T follicular helper cell (primary cell): ENCODE measurements at regions not wholly inside any gene's neighbourhood (a gene's known extent, or its start where the extent isn't known, plus 50 kb on each side); places are given as distances from the start of the nearest gene placed in this dataset.
"Not testable (repeated sequence)": the region's sequence is repeated elsewhere in the genome, so short reads cannot be mapped to it uniquely, and the experiment has no call there.

Experiments
- DNase-seq: peaks from one replicate; pipeline ENCODE4 v3.0.0-alpha.2; 2020; ENCODE audit warnings: low read depth

DNA sequence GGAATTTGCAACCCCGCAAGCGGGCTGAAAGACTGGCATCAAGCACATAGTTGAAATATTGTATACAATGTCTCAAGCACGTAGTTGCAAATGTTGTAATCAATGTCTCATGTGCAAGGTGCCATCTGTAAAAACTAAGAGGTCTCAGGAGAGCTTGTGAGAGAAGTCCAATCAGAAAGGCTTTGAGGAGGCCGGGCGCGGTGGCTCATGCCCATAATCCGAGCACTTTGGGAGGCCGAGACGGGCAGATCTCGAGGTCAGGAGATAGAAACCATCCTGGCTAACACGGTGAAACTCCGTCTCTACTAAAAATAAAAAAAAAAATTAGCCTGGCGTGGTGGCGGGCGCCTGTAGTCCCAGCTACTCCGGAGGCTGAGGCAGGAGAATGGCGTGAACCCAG is 1414.7 kb downstream of the BRD1 start:
- not testable (repeated sequence) for DNase-seq

DNA sequence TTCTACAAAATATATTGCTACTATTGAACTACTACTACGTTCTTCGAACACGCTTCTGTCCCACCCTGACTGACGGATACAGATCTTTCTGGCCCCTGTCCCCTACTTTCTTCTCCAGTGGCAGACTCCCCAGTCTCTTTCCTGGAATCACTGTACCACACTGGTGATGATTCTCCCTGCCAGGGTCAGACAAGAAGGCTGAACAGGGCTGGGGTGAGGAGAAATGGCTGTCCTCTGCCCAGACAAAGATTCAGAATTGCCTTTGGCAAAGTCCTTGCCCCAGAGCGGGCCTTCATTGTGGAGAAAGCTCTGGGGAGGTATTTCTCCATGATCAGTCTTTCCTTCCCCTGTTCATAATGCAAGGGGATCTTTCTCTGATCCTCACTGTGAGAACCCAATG is 1417.1 kb downstream of the BRD1 start:
- DNase-seq: no peak

DNA sequence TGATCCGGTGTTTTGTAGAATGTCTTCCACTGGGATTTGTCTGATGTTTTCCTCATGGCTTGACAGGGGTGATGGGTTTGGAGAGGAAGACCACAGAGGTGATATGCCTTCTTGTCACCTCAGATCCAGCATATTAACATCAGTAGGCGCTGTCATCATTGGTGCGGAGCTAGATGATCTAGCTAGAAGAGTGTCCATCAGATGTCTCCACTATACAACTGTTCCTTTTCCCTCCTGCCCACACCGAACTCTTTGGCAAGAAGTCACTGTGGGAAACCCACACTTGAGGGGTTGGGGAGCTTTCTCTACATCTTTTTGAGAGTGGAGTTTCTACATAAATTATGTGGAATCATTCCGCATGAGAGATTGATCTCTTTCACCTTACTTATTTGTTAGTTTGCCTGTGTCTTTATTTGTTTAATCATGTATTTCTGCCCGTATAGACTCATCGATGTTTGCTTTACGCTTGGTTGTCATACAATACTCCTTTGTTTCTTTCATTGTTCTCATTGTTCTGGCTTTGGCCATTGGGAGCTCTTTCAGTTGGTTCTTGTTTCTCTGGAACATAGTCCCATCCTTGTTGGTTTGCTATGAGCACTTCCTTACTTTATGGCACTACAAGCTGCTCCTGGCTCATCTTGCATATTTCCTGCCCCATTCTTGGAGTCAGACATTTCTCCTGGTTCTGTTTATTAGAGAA is 1420.3 kb downstream of the BRD1 start:
- no peak for DNase-seq

DNA sequence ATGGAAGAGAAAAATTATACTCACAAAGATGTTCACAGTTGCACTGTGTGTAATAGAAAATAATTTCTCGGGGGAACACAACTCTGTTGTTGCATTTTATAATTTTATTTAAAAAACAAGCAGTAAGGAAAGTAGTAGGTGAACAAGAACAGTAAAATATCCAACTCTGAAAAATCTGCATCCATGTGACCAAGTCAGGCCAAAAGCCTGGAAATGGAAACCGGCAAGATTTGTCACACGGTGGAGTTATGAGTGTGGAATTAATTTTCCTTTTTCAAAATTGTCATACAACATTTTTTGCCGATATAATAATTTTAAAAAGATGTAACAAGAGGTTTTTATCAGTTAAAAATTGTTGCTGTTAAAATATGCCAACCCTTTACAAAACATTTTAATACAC is 1421.5 kb downstream of the BRD1 start:
- DNase-seq: no peak

DNA sequence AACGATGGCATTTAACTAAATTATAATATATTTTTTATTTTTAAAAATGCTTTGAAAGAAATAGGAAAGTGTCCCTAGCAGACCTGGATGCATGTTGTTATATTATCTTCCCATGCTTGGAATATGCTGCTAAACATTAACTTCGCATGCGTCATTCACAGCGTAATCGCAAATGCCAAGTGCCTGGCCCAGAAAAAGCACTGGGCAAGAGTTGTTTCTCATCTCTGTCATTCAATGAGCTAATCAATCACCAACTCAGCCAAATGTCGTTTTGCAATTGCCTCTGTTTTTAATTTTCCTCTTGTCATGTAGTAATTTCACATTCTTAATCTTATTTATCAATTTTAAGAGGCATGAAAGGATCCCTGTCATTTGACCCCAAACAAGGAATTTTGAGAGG is 1421.9 kb downstream of the BRD1 start:
- DNase-seq: no peak

DNA sequence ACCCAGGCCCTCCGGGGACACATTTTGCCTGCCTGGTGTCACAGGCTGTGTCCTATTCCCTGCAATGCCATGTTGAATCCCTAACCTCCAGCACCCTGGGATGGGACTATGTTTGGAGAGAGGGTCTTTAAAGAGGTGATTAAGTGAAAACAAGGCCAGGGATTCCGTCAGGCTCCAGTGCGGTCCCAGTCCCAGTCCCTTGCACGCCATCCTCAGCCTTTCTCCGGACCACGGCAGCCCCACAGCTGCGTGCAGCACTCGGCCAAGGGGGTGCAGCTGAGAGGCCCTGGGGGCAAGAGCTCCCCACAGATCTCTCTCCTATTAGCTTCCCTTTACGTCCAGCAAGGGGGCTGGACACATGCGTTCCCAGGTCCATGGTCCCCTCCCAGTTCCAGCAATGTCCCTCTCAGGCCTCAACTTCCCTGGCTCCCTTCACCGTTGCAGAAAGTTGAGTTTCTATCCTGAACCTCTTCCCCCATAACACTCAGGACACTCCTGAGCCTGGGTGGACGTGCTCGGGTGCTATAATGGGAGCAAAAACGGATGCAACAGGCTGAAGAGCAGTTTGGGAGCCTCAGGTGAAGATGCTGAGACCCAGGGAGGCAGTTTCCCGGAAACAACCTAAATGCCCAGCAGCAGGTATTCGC is 1422.7 kb downstream of the BRD1 start:
- no peak for DNase-seq

DNA sequence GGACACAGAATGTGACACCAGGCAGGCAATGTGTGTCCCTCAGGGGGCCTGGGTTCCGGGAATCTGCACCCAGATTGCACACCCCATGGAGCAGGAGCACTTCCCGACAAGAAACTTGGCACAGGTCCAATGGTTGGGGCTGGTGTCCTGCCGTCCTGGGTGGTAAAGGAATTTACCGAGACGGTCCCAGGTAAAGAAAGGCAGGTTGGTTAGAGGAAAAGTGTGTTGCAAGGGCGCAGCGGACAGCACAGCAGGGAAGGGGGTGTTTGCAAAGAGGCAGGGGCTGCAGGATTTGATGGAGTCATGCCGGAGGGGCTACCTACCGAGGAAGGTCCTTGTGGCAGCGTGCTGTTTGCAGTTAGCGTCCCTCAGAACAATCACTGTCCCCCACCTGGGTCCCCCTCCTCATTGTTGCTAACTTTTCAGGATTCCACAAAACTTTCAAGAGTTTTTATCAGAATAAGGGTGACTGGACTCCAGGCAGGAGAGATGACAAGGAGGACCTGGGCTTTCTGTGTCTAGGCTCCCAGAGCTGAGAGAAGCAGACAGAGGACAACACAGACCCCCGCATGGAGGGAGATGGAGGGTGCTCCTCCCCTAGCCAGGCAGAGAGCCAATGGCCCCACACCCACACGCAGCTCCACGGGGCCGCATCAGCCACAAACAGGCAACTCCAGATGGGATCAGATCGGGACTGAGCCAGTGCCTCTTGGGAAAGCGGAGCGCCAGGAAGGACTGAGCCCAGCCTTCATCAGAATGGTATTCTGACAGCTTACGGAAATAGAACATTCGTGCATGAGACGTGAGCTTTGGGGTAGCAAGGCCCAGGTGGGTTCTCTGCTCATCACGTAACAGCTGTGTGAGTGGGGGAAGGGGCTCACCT is 1423.9 kb downstream of the BRD1 start:
- DNase-seq: no peak

DNA sequence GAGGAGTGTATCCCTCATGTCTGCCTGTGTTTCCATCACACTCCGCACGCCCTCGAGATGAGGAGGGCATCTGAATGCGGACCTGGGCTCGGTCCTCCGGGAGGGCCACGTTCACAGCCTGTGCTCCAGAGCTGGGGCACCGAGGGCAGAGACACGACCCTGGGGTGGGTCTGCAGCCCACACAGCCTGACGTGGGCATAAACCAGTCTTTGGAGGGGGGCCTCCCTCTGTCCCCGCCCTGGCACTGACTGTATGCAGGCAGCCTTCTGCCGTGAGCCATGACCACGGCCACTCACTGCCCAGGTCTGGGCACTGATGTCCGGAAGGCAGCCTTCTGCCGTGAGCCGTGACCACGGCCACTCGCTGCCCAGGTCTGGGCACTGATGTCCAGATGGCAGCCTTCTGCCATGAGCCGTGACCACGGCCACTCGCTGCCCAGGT is 1425.1 kb downstream of the BRD1 start:
- DNase-seq: no peak

DNA sequence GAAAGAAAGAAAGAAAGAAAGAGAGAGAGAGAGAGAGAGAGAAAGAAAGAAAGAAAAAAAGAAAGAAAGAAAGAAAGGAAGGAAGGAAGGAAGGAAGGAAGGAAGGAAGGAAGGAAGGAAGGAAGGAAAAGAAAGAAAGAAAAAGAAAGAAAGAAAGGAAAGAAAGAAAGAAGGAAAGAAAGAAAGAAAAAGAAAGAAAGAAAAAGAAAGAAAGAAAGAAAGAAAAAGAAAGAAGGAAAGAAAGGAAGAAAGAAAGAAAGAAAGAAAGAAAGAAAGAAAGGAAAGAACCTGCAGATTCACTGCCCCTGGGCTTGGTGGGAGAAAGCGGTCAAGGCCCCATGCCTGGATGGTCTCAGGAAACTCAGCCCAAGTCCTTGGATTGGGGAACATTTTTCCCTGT is 1426.2 kb downstream of the BRD1 start:
- DNase-seq: not testable (repeated sequence)

DNA sequence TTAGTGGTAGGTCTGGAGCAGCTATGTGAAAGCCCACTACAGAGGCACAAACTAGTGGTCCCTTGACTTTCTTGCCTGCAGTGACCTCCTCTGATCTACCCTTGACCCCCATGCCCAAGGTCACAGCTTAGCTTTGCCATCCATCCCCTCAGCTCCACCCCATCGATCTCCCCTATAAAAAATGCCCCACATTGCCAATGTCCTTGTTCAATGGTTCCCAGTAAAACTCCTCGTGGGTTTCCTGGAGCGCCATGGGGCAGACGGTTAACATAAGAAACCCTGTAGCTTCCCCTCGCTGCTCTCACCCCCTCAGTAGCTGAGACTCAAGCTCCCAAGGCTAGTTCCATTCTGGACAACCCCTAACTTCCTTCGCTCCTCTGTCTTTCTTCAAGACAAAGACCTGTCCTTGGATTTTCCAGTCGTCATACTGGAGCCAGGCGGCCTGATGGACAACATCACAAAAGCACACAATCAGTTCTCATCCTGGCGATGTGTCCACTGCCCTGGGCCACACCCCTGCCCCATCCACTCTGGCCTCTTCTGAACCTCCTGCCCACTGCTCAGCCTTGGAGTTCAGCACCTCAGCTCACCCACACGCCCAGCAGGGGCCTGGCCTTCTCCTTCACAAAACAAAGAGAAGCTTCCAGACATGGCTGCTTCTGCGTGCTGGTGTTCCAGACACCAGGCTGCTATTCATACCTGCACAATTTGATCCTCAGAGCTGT is 1429.3 kb downstream of the BRD1 start:
- DNase-seq: no peak

DNA sequence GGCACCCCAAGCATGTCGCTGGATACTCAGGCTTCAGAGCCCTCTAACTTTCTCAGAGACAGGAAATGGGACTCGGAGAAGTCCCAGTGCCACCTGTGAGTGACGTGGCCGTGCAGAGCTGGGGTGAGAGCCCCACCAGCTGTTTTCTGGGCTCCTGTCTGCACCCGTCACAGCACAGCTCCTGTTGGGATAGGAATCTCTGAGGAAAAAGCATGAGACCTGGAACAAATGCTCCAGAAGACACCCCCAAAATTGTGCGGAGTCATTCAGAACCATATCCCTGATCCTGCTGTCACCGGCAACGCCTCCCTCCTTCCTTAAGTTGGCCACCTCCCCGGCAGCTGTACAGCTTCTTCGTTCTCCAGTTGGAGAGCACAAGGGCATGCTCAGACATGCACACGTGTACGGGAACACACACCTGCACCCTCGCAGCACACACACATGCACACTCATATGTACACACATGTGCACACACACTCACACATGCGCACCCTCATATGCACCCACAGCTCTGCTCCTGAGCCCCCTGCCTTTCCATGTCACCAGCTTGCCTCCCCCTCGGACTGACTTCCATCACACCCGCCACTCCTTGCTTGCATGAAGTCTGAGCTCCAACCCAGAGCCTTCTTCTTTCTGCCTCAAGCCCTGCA is 1430.0 kb downstream of the BRD1 start:
- DNase-seq: no peak

DNA sequence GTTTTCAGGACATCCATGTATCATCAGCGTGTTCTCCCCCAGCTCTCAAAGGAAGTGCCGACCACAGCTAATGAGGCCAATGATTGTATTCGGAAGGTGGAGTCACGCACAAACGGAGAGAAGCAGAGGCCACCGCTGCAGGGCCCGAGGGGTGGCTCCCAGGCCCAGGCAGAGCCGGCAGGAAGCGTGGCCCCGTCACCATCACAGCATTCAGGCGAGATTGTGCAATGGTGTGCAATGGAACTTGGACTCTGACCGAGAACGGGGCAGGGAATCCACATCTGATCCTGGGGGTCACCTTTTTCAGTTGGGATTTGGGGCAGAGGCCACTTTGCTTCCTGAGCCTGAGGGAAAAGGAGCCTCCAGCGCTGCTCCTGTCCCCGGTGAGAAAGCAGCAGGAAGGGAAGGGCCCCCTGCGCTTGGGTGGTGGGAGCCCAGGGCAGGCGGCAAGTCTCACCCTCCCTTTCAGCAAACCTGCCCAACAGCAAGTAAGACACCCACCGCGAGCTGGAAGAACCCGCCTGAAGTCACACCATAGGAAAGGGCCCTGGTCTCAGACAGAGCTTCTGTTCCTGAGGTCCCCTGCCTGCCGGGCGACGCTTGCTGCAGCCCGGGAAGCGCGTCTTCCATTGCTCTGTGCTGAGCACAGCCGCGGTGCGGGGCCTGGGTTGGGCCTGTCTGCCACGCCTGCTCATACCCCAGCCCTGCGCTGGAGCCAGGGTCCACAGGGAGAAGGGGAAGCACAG is 1430.7 kb downstream of the BRD1 start:
- no peak for DNase-seq

DNA sequence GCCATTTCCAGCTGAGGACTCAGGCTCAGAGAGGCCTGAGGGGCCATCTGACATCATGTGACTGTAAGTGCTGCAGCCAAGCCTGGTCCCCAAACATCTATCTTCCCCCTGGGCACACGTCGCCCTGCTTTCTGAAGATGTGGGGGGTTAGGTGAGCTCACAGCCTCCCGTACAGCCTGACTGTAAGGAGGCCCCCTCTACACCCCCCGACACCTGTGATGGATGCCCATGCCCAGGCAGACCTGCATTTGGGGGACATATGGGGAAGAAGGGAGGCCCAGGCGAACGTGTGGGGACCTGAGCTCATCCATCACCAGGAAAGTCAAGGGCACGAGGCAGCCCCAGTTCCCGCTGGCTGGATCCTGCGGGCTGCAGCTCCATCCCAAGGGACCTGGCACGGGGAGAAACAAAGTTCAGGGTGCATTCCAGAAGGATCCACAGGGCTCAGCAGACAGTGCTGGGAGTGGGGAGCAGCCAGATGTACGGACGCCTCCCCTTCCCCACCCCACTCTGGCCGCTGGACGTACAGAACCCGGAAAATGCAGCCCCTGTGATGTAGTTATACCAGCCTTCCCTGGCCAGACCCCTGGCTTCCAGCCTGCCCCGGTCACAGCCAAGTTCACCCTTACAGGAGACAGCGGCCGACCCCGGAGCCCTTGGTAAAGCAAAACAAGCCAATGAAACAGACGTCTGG is 1431.4 kb downstream of the BRD1 start:
- no peak for DNase-seq

DNA sequence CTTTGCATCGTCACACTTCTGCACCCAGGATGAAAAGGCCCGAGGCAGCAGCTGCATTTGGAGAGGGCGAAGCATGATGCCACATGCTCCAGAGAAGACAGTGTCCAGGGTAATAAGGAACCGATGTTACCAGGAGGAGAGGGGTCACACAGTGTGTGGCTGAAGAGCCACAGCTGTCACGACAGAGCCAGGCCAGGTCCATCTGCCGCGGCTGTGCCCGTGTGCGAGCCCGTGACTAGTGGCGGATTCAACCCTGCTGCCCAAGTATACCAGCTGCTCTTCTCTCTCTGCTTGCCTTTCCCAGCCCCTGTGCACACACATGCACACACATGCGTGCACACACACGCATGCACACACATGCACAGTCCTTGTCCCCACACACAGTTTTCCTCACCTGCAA is 1432.5 kb downstream of the BRD1 start:
- no peak for DNase-seq

DNA sequence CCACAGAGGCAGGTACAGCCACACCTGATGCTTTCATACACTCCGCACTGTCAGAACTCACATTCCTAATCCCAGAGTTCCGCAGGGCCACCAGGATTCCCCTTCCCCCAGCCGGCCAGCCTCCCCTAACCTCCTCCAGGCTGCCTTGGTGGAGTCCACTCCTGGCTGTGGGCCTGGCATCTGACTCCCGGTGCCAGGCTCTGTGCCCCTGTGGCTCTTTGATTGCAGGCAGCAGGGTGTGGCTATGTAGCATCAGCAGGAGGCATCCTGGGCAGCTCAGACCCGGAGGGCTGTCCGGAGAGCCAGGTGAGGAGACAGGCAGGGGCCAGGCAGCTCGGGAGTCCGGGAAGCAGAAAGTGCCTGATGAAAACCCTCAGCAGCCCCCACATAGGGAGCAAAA is 1432.9 kb downstream of the BRD1 start:
- DNase-seq: no peak

DNA sequence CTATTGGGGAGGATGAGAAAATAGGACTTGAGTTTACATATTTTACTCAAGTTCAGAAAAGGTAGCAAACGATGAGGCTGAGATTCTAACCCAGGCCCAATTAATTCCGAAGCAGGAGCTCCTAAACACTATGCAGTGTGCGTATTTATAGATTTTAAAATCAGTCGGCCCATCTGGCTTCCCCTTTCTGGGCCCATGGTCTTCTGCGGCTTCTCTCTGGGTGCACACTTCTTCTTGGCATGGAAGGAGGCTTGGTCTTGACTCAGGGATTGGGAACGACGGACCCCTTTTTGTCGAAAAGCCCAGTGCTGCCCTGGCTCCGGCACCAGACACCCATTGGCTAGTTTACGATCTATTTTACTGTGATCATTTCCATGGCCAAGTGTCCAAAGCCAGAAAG is 1433.8 kb downstream of the BRD1 start:
- DNase-seq: no peak

DNA sequence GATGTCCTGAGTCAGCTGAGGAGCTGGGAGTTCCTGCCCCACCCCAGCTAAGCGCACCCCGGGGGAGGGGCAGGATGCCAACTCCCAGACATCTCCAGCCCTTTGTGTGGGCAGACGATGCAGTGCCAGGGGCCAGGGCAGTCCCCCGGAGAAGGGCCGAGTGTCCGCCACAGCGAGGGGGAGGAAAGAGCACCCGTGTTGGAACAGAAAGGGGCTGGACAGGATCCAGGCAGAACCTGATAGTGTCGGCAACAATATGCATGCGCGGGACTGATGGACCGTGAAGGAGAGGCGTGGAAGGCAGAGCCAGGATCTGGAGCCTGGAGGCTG is 1434.7 kb downstream of the BRD1 start:
- no peak for DNase-seq

DNA sequence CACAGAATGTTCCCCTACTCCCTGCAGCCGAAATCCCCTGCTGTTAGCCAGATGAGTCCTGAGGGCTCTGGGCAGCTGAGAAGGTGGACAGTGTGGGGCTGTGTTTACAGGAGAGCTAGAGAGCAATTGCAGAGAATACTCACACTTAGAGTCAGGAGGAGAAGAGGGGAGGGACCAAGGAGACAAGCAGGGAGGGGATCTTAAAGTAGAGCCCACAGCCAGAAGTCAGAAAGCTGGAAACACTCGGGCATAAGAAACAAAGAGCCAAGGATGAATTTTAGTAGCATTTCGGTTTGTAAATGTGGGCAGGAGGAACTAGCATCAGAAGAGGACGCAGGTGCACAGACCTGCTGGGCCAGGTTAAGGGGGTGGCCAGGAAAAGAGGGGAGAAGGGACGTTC is 1435.9 kb downstream of the BRD1 start:
- no peak for DNase-seq

DNA sequence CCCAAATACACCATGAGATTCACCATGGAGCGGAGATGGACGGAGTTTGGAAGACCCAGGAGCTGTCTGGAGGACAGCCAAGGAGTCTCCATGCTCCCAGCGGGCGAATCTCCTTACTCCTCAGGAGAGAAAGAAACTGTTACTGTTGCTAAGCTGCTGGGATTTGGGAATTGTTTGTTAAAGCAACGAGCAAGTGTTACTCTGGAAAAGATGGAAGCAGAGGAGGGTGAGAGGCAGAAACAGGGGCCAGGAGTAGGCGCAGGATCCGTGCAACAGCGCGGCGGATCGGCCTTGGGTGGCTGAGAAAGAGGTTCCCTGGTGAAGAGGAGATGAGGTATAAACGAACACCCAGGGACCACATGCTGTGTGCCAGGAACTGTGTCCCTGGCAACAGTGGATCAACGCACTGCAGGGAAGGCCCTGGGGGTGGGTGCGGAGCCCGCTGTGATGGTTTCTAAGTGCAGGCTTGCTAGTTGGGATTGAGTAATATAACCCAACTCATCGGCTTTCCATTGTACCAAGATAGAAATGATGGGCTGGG is 1436.4 kb downstream of the BRD1 start:
- no peak for DNase-seq

DNA sequence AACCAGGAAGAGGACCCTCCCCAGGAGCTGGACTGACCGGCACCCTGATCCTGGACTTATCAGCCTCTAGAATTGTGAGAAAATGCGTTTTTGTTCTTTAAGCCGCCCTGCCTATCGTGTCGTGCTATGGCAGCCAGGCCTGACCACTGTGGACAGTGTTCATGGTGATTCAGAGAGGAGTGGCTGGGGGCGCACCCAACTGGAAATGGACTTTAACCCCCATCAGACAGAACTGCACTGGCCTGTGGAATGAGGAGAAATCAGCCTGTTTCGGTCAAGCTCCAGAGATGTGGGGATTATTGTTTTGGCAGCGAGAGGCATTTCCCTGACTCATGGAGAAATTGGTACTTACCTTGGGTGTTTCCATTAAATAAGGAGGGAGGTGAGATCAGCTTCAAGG is 1437.8 kb downstream of the BRD1 start:
- no peak for DNase-seq
